SKM-1 treated with dmso at 0.1 percent for 144 hours (cell line): ENCODE measurements at regions not wholly inside any gene's neighbourhood (a gene's known extent, or its start where the extent isn't known, plus 50 kb on each side); places are given as distances from the start of the nearest gene placed in this dataset.

ENCODE experiments used
- DNase-seq: peaks from one replicate; lab custom pipeline; 2025; ENCODE audit not compliant: unreplicated experiment; lab: John Stamatoyannopoulos, UW

- DNase-seq = no peak
These were observed 198.7 kb downstream of the DACT1 start for GRCh38 chr14:58836303-58836974.

GRCh38 chr14:58839233-58839632 lies 201.5 kb downstream of the DACT1 start:
- DNase-seq = no peak

DNA sequence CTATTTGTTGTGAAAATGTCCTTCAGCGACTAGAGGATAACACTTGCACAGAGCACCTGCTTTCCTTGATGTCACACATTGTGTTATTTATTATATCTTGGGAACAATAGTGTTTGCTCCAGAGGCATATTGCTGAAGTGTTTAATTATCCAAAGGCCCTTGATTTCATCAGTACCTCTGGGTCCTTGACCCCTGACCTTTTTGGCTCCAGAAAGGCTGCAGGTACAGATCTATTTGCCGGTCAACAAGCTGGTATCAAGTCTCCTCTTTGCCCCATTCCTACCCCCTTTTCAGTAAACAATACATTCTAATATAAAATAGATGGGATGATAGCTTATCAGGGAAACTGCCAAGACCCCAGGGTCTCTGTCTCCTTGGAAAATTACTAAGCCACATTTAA lies 206.8 kb downstream of the DACT1 start:
- DNase-seq = no peak

GRCh38 chr14:58846682-58847465 lies 209.1 kb downstream of the DACT1 start:
- no peak for DNase-seq

- DNase-seq = no peak
These were observed 210.6 kb downstream of the DACT1 start for GRCh38 chr14:58848365-58848764.

GRCh38 chr14:58849601-58850000 lies 211.8 kb downstream of the DACT1 start:
- DNase-seq = no peak

DNA sequence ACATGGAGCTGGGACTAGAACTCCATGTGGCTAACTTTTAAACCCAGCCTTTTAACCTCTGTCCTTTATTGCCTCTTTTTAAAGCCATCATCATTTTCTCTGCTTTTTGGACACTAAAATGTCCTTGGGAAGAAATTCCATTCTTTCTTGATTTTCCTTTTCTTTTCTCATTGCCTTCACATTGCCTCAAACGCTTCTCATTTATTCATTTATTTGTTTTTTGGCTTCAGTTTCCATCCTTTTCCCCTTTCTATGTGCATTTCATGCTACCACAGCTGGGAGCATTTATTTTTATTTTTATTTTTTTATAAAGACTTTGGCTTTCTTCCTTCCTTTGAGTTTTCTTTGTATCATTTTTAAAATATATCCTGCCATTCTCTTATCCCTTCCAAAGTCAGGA lies 212.2 kb downstream of the DACT1 start:
- DNase-seq = no peak

DNA sequence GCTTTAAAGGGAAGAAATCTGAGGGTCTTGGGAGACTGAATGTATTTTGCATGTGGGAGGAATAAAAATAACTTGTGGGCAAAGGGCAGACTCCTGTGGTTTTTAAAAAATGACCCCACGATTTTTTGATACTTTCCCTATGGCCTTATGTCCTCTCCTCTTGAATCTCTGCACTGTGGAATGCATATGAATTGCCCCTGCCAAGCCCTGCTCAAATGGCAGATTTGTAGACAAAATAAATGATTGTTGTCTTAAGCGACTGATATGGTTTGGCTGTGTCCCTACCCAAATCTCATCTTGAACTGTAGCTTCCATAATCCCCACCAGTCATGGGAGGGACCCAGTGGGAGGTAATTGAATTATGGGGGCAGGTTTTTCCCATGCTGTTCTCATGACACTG lies 223.8 kb downstream of the DACT1 start:
- DNase-seq = no peak

DNA sequence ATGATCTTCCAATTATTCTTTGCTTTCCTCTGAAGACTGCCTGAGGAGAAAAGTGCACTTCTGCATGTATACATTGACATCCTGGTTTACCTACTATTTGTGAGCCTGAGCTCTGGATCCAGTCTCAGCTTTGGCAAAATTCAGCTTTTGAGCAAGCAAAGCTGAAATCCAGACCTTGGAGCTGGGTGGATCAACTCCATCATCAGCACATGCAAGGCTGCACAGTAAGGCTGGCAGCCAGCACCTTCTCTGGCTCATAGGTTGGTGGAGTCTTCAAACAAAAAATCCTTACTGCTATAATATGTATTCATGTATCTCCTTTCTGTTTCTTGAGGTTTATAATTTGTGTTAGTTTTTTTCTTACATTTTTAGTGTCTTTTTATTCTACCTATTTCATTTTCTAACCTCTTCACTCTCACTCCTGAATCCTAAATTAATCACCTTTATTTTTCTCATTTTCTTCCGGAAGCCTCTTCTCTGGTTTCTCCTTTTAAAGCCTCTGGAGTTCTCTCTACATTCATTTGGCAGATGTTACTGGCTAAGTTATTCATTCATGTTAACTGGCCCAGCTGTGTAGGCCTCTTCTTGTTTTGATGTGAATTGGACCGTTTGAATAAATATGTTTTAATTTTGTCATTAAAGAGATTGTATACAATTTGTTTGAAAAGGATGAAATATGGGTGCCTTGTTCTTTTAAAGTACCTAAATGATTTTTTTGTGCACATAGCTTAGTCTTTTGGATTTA lies 224.8 kb downstream of the DACT1 start:
- DNase-seq = no peak

GRCh38 chr14:58863661-58864345 lies 226.0 kb downstream of the DACT1 start:
- DNase-seq = no peak

DNA sequence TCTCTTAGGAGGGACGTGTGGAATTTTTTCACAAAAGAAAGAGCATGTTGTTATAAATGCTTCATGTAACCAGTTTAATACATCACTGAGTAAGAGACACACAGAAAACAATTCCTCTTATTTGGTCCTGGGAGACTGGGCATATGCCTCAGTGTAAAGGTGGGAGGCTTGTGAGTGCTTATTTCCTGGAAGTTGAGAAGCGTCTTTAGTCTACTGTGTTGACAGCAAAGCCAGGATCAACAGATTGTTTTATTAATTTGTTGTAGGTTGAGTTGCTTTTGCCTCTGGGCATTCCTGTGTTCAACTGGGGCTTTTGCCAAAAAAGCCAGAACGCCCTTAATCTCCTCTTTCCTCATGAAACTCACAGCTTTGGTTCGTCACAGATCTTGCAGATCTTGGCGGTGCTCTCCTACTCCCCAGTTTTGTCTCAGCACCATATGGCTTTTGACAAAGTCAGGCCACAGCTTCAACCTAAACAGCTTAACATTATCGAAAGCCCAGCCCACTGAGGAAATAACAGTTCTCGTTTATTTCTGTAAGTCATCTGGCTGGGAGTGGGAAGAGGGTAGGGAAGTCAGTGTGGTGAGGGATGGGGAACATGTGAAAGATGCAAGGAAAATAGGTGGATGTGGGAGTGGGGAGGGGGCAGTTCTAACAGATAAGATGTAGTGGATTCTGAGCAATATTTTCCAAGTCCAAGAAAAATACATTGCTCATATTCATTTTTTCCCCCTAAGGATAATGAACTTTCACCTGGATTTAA lies 227.2 kb downstream of the DACT1 start:
- no peak for DNase-seq

GRCh38 chr14:58865514-58866281 lies 227.9 kb downstream of the DACT1 start:
- no peak for DNase-seq

- no peak for DNase-seq
These were observed 228.6 kb downstream of the DACT1 start for GRCh38 chr14:58866391-58866790.

GRCh38 chr14:58870961-58871360 lies 233.2 kb downstream of the DACT1 start:
- DNase-seq = no peak

- no peak for DNase-seq
These were observed 233.8 kb downstream of the DACT1 start for GRCh38 chr14:58871573-58871972.

DNA sequence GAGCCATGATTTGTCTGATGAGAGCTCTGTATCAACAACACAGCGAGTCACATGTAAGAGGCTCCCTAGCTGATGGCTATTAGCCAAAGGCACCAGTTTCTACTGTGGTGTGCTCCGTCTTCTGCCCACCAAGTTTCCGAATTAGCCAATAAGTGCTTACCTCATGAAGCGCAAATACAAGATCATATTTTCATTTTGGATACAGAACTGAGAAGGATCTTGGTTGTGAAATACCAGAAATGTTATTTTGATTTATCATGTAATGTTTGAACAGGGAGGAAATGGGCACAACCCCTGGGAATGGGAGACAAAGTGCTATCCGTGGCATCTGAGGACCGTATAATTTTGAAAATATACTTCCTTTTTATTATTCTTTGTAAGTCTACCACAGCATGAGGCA lies 234.3 kb downstream of the DACT1 start:
- DNase-seq = no peak

DNA sequence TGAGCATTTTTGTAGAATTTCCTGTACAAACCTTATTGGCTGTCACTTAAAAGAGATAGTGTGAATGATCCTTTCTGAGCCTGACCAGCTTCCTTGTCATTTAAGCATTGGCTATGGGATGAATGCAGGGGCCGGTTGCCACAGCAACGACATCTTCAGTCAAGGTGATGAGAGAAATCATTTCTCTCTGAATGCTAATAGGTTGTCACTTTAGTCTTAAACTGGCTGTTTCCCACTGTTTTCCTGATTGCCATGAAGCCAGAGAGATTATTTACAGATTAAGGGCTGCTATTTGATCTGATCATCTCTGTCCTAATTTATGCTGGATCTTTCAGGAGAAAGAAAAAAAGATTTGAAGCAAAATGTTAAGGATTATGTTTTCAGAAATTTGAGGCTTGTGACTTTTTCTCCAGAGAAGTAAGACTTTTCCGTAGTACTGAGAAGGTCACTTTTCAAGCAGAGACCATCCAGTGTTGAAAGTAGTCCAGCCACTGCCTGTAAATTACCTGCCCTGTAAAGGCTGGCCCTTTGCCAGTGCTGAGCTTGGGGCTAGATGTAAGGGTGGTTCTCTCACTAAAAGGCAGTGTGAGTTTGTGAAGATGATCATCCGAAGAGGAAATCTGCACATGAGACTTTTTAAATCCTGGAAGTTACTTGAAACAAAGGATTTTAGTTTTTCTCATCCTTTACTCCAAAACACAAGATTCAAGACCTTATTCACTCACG lies 235.6 kb downstream of the DACT1 start:
- DNase-seq = no peak

DNA sequence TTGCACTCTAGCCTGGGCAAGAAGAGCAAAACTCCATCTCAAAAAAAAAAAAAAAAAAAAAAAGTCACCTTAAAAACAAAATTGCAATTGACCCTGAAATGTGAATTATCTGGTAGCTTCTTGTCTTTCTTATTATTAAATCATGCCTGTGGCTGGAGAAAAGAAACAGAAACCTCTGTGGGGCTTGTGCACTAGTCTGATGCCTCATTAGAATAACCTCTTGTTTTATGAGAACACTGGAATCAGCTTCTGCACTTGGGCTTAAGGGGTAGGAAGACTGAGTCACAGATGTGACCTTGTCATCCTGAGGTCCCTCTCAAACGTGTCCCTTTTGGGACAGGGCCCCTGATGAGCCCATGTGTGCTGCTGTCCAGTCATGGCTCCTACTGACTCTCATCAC lies 237.9 kb downstream of the DACT1 start:
- no peak for DNase-seq

DNA sequence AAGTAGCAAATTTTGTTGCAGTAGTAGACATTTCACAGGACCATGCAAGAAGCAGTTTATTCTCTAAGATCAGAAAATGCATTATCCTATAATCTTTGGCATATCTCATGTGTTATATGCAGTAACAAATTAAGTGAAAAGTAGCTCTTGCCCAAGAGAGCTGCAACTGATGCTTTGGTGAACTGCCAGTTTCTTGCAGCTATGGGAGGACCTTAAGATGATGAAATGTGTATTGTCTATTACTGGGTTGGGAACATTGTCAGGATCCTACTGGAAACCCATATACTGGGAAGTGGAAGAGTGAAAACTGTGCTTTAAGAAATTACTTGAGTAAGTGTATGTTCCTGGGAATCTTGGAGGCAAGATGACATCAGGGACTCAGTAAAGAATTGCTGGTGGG lies 238.8 kb downstream of the DACT1 start:
- DNase-seq = no peak
